OCI-LY3 (cell line): ENCODE measurements at regions not wholly inside any gene's neighbourhood (a gene's known extent, or its start where the extent isn't known, plus 50 kb on each side); places are given as distances from the start of the nearest gene placed in this dataset.

Experiments
- H2AFZ ChIP-seq: fragments of 200-600, 300-600 bp; shearing (Covaris generic); 2 replicates; pipeline ENCODE4 v1.6.0; 2014; ENCODE audit warnings: antibody characterized with exemption, low read depth, low read length
- H3K27ac ChIP-seq: fragments of 200-600, 300-600 bp; sonication (generic); 2 replicates; pipeline ENCODE4 v1.5.1; 2014; ENCODE audit warnings: mild to moderate bottlenecking, low read length, moderate library complexity, mixed read lengths
- H3K27me3 ChIP-seq: fragments of 200-600, 300-600 bp; sonication (generic); 2 replicates; pipeline ENCODE4 v1.6.1; 2014; ENCODE audit warnings: low read depth, low read length, mixed read lengths
- H3K36me3 ChIP-seq: fragments of 200-600, 300-600 bp; sonication (generic); replicated peaks from 2 replicates; pipeline ENCODE3; 2014; ENCODE audit warnings: low read depth, low read length, mixed read lengths
- H3K4me1 ChIP-seq: fragments of 300-600, 200-600 bp; sonication (generic); 2 replicates; pipeline ENCODE4 v1.6.1; 2014; ENCODE audit warnings: low read length, mixed read lengths
- H3K4me2 ChIP-seq: fragments of 200-600, 300-600 bp; sonication (generic); 2 replicates; pipeline ENCODE4 v1.6.1; 2014; ENCODE audit warnings: low read length, mixed read lengths
- H3K4me3 ChIP-seq: fragments of 300-600, 200-600 bp; sonication (generic); 2 replicates; pipeline ENCODE4 v1.5.1; 2014; ENCODE audit warnings: antibody characterized with exemption, mild to moderate bottlenecking, low read length, moderate library complexity
- H3K79me2 ChIP-seq: fragments of 300-600, 200-600 bp; shearing (Covaris generic); 2 replicates; pipeline ENCODE4 v1.6.1; 2014; ENCODE audit warnings: mild to moderate bottlenecking, low read length, mixed read lengths
- H3K9ac ChIP-seq: fragments of 300-600, 200-600 bp; shearing (Covaris generic); 2 replicates; pipeline ENCODE4 v1.6.0; 2014; ENCODE audit warnings: mild to moderate bottlenecking, low read length, moderate library complexity
- H3K9me3 ChIP-seq: fragments of 200-600, 300-600 bp; shearing (Covaris generic); 2 replicates; pipeline ENCODE4 v1.6.1; 2014; ENCODE audit warnings: low read length, mixed read lengths; ENCODE audit not compliant: insufficient read depth
- H4K20me1 ChIP-seq: fragments of 200-600, 300-600 bp; sonication (generic); 2 replicates; pipeline ENCODE4 v1.6.1; 2016; ENCODE audit warnings: low read length, mixed read lengths; ENCODE audit not compliant: insufficient read depth
- EZH2phosphoT487 ChIP-seq: fragments of 200-600 bp; shearing (Covaris generic); IDR thresholded peaks from 2 replicates; pipeline ENCODE4 v1.6.1; 2018; ENCODE audit warnings: antibody characterized with exemption, mixed run types, low read depth
- TF ChIP-seq, protein P1 (sequence below): fragments of 200-600, 300-600 bp; sonication (generic); IDR thresholded peaks from 2 replicates; pipeline ENCODE4 v1.5.1; 2014; ENCODE audit warnings: antibody characterized with exemption, low read length, low read depth

DNA sequence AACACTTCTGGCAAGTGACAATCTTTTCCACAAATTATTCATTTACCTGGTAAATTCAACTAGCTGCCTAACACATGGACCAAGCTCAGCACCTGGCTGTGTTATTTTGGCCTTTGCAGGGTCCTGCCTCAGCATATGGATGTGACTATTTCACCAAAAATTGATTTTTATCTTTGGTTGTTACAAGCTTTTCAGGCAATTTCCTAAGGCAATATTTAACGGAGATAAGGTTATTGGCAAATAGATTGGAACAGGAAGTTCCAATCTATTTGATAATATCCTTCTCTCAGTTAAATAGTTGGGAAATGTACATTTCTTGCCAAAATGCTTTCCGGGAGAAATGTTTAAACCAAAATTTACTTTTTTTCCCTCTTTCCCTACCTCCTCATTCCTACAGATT is 415.2 kb upstream of the SMARCA2 start:
- Histone ChIP-seq H4K20me1 (no peaks in the 10 kb centered on the region), H3K79me2 (no peaks in the 10 kb centered on the region), H2AFZ (no peak overlapping the region), H3K36me3 (no peaks in the 10 kb centered on the region), H3K9ac (no peak overlapping the region), H3K4me1 (no peaks in the 10 kb centered on the region), H3K27ac (no peak overlapping the region), H3K4me3 (no peak overlapping the region), H3K9me3 (no peaks in the 10 kb centered on the region), H3K27me3 (no peaks in the 10 kb centered on the region), H3K4me2 (no peak overlapping the region)
- TF ChIP-seq EZH2phosphoT487: no peak
- TF ChIP-seq, protein P1, sequence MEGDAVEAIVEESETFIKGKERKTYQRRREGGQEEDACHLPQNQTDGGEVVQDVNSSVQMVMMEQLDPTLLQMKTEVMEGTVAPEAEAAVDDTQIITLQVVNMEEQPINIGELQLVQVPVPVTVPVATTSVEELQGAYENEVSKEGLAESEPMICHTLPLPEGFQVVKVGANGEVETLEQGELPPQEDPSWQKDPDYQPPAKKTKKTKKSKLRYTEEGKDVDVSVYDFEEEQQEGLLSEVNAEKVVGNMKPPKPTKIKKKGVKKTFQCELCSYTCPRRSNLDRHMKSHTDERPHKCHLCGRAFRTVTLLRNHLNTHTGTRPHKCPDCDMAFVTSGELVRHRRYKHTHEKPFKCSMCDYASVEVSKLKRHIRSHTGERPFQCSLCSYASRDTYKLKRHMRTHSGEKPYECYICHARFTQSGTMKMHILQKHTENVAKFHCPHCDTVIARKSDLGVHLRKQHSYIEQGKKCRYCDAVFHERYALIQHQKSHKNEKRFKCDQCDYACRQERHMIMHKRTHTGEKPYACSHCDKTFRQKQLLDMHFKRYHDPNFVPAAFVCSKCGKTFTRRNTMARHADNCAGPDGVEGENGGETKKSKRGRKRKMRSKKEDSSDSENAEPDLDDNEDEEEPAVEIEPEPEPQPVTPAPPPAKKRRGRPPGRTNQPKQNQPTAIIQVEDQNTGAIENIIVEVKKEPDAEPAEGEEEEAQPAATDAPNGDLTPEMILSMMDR: no peak

DNA sequence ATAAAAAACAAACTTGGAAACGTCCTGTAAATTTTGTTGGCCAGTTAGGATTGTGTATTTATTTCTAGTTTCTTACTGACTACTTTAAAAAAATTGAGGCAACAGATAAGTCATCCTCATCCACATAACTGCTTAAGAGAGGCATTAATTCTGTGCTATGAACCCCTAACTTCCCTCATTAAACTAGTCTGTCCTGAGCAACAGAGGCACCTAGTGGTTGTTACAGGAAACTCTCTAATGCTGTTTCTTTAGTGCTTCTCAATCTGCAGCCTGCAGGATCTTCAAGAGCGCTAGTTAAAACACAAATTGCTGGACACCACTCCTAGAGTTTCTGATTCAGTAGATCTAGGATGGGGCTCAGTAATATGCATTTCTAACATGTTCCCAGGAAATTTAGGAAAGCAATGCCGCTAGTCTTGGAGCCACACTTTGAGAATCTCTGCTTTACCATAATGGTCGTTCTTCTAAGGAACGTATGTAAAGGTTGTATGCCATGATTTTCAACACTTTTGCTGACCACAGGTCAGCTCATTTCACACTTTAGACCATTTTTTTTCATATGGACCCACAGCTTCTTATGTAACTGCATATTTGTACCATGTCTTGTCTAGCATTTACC is 410.1 kb upstream of the SMARCA2 start:
- H4K20me1 ChIP-seq: no peaks in the 10 kb centered on the region
- H2AFZ ChIP-seq: peak overlapping the region; percentile 85
- no peaks in the 10 kb centered on the region for H3K79me2 ChIP-seq
- peak overlapping the region; percentile 66 for H3K4me2 ChIP-seq
- H3K9ac ChIP-seq: 0 out of 2 replicates have a peak overlapping the region, but pooled peaks have one; percentile 10
- no peak overlapping the region for H3K27ac ChIP-seq
- no peak for TF ChIP-seq EZH2phosphoT487
- TF ChIP-seq, protein P1: peak; percentile 88
- peak overlapping the region; percentile 49 for H3K4me3 ChIP-seq
- H3K36me3 ChIP-seq: no peaks in the 10 kb centered on the region
- no peaks in the 10 kb centered on the region for H3K9me3 ChIP-seq
- H3K4me1 ChIP-seq: peaks cover 10% of the 10 kb centered on the region; the same call in 1 of the 2 replicates
- H3K27me3 ChIP-seq: no peaks in the 10 kb centered on the region

DNA sequence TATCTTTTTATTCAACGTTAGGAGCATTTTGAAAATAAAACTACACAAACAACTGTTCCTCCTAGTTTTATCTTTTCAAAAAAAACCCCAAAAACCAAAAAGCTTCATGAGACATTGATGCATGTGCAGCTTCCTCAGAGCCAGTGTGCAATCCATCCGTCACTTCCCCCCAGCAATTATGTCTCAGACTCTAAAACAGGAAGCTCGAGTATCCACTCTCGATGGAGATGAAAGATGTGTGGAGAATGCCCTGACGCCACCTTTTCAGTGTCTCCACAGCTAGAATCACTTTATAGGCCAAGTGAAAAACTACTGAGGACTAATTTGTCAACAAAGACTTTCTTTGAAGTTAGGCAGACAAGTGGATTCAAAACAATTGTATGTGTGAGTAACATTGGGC is 408.9 kb upstream of the SMARCA2 start:
- Histone ChIP-seq H2AFZ (peak overlapping the region; percentile 92), H3K27ac (no peak overlapping the region), H3K9ac (no peak overlapping the region), H3K9me3 (no peaks in the 10 kb centered on the region), H3K27me3 (no peaks in the 10 kb centered on the region), H4K20me1 (no peaks in the 10 kb centered on the region), H3K4me3 (0 out of 2 replicates have a peak overlapping the region, but pooled peaks have one; percentile 5), H3K4me2 (peak overlapping the region; percentile 40), H3K79me2 (no peaks in the 10 kb centered on the region), H3K36me3 (no peaks in the 10 kb centered on the region), H3K4me1 (peaks cover 10% of the 10 kb centered on the region; the same call in 1 of the 2 replicates)
- TF ChIP-seq EZH2phosphoT487: no peak
- TF ChIP-seq, protein P1: no peak

DNA sequence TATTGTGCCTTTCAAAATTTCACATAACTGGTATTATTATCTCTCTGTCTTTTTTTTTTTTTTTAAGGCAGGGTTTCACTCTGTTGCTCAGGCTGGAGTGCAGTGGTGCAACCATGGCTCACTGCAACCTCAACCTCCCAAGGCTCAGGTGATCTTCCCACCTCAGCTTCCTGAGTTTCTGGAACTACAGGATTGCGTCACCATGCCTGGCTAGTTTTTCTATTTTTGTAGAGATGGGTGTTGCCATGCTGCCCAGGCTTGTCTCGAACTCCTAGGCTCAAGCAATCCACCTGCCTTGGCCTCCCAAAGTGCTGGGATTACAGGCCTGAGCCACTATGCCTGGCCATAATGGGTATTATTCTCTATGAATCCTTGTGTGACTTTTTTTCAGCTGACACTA is 402.3 kb upstream of the SMARCA2 start:
- Histone ChIP-seq H3K9ac (no peak overlapping the region), H3K4me1 (no peaks in the 10 kb centered on the region), H2AFZ (no peak overlapping the region), H3K27me3 (no peaks in the 10 kb centered on the region; the same call in 1 of the 2 replicates), H3K4me3 (no peak overlapping the region), H4K20me1 (no peaks in the 10 kb centered on the region), H3K4me2 (no peak overlapping the region), H3K27ac (no peak overlapping the region), H3K36me3 (no peaks in the 10 kb centered on the region), H3K79me2 (no peaks in the 10 kb centered on the region), H3K9me3 (no peaks in the 10 kb centered on the region; the same call in 1 of the 2 replicates)
- TF ChIP-seq EZH2phosphoT487: no peak
- TF ChIP-seq, protein P1: no peak
